GM12865 (cell line): ENCODE measurements at regions not wholly inside any gene's neighbourhood (a gene's known extent, or its start where the extent isn't known, plus 50 kb on each side); places are given as distances from the start of the nearest gene placed in this dataset.
A peak's percentile ranks its signal among the peaks of the same experiment; 100 is the strongest.

ENCODE experiments used
- DNase-seq: peaks from one replicate; pipeline ENCODE4 v3.0.0; 2010; ENCODE audit warnings: low read depth
- H3K4me3 ChIP-seq: 2 replicates; pipeline ENCODE4 v1.5.1; 2011; ENCODE audit warnings: mild to moderate bottlenecking, low read depth, low read length, control low read depth
- CTCF ChIP-seq: IDR thresholded peaks from 2 replicates; pipeline ENCODE4 v1.5.1; 2011; ENCODE audit warnings: low read length, control low read depth, low read depth, inconsistent platforms; ENCODE audit not compliant: insufficient read depth; ENCODE audit errors: missing control alignments

- TF ChIP-seq CTCF, result peak; percentile 53
- no peak overlapping the region for H3K4me3 ChIP-seq
- peak; percentile 43 for DNase-seq
These were observed 700.0 kb upstream of the PCDH15 start for GRCh38 chr10:55500931-55501559.

GRCh38 chr10:55497893-55498499 lies 697.0 kb upstream of the PCDH15 start:
- no peak overlapping the region for H3K4me3 ChIP-seq
- DNase-seq, result no peak
- no peak for TF ChIP-seq CTCF

GRCh38 chr10:55495555-55495954 lies 694.5 kb upstream of the PCDH15 start:
- TF ChIP-seq CTCF, result no peak

GRCh38 chr10:55491712-55492111 lies 690.7 kb upstream of the PCDH15 start:
- TF ChIP-seq CTCF, result no peak
- no peak for DNase-seq
- H3K4me3 ChIP-seq, result no peak overlapping the region

More at GRCh38 chr10:55495555-55495954, 694.5 kb upstream of the PCDH15 start:
- DNase-seq, result no peak
- no peak overlapping the region for H3K4me3 ChIP-seq

GRCh38 chr10:55485827-55486226 lies 684.8 kb upstream of the PCDH15 start:
- no peak for TF ChIP-seq CTCF
- DNase-seq, result no peak
- no peak overlapping the region for H3K4me3 ChIP-seq

- TF ChIP-seq CTCF, result no peak
- DNase-seq, result no peak
- no peak overlapping the region for H3K4me3 ChIP-seq
These were observed 675.1 kb upstream of the PCDH15 start for GRCh38 chr10:55476129-55476528.

GRCh38 chr10:55474258-55474657 lies 673.2 kb upstream of the PCDH15 start:
- DNase-seq, result no peak
- no peak for TF ChIP-seq CTCF
- no peak overlapping the region for H3K4me3 ChIP-seq
